Memory B cell (primary cell): ENCODE measurements at regions not wholly inside any gene's neighbourhood (a gene's known extent, or its start where the extent isn't known, plus 50 kb on each side); places are given as distances from the start of the nearest gene placed in this dataset.
"Not testable (repeated sequence)": the region's sequence is repeated elsewhere in the genome, so short reads cannot be mapped to it uniquely, and the experiment has no call there.

Experiments used
- ATAC-seq: fragments of 150-1000 bp; cut with Tn5 transposase; 2 replicates; pipeline ENCODE4 v1.10.0; 2021; ENCODE audit warnings: low read depth, mild to moderate bottlenecking, moderate library complexity
- DNase-seq, 2 donors: peaks; one replicate each; pipeline ENCODE4 v3.0.0; 2022; ENCODE audit warnings: low spot score in 2 of 2
- H3K27ac Mint-ChIP-seq: one replicate; pipeline ENCODE4 v1.8.0; 2022; ENCODE audit warnings: mild to moderate bottlenecking, moderate library complexity, mixed read lengths
- H3K27me3 Mint-ChIP-seq: one replicate; pipeline ENCODE4 v1.8.0; 2022; ENCODE audit warnings: mixed read lengths
- H3K36me3 Mint-ChIP-seq: one replicate; pipeline ENCODE4 v1.8.0; 2022; ENCODE audit warnings: mild to moderate bottlenecking, mixed read lengths
- H3K4me1 Mint-ChIP-seq: one replicate; pipeline ENCODE4 v1.8.0; 2022; ENCODE audit warnings: mixed read lengths
- H3K4me3 Mint-ChIP-seq: one replicate; pipeline ENCODE4 v1.8.0; 2022; ENCODE audit warnings: mild to moderate bottlenecking, moderate library complexity, mixed read lengths
- H3K9me3 Mint-ChIP-seq: one replicate; pipeline ENCODE4 v1.8.0; 2022; ENCODE audit warnings: mixed read lengths

GRCh38 chr18:10336749-10337350, 117.6 kb upstream of the APCDD1 start:
- peaks cover 3% of the 10 kb centered on the region for H3K36me3 Mint-ChIP-seq
- DNase-seq (no peak), ATAC-seq (no peak)
- H3K27ac Mint-ChIP-seq = no peak overlapping the region
- peaks cover 3% of the 10 kb centered on the region for H3K27me3 Mint-ChIP-seq
- H3K9me3 Mint-ChIP-seq = peaks cover 3% of the 10 kb centered on the region
- no peaks in the 10 kb centered on the region for H3K4me1 Mint-ChIP-seq
- H3K4me3 Mint-ChIP-seq = no peak overlapping the region

DNA sequence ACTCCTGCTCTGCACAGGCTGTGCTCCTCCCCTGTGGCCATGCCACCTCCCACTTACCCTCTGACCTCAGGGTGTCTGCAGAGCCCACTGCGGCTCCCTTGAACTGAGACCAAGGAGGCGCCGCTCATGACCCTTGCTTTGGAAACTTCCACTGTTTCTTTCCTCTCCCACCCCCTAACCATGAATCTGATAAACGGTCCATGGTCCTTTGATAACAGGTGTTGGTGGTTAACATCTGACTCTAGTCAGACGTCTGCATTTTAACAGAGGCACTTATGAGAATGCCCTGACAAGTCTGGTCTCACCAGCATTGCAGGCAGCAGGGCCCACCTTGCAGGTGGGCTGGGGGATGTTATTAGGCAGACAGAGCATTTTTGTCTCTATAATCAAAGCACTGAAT, 113.6 kb upstream of the APCDD1 start:
- DNase-seq (no peak), ATAC-seq (no peak)
- peaks cover 3% of the 10 kb centered on the region for H3K36me3 Mint-ChIP-seq
- no peaks in the 10 kb centered on the region for H3K4me1 Mint-ChIP-seq
- peaks cover 5% of the 10 kb centered on the region for H3K27me3 Mint-ChIP-seq
- H3K27ac Mint-ChIP-seq = no peak overlapping the region
- H3K4me3 Mint-ChIP-seq = no peak overlapping the region
- H3K9me3 Mint-ChIP-seq = peaks cover 3% of the 10 kb centered on the region

DNA sequence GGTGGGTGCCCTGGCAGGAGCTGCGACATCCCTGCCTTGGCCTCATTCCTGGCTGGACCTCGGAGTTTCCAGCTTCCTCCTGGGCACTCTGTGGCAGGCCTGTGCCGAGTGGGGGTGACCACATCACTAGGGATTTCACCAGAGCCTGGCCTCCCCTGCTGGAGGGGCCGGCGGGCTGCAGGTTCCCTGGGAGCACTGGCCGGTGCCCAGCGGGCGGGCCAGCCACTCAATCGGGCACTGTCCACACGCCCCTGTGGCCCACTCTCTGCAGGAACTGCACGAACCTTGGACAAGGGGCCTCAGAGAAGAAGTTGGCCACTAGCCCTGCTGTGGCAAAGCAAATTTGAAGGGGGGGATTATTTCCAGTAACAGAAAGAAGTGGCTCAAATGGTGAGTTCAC, 110.7 kb upstream of the APCDD1 start:
- ATAC-seq (no peak), DNase-seq (no peak)
- Mint-ChIP-seq H3K27me3 (peaks cover 6% of the 10 kb centered on the region), H3K4me3 (no peak overlapping the region), H3K4me1 (no peaks in the 10 kb centered on the region), H3K36me3 (peaks cover 3% of the 10 kb centered on the region), H3K9me3 (peaks cover 3% of the 10 kb centered on the region), H3K27ac (no peak overlapping the region)

DNA sequence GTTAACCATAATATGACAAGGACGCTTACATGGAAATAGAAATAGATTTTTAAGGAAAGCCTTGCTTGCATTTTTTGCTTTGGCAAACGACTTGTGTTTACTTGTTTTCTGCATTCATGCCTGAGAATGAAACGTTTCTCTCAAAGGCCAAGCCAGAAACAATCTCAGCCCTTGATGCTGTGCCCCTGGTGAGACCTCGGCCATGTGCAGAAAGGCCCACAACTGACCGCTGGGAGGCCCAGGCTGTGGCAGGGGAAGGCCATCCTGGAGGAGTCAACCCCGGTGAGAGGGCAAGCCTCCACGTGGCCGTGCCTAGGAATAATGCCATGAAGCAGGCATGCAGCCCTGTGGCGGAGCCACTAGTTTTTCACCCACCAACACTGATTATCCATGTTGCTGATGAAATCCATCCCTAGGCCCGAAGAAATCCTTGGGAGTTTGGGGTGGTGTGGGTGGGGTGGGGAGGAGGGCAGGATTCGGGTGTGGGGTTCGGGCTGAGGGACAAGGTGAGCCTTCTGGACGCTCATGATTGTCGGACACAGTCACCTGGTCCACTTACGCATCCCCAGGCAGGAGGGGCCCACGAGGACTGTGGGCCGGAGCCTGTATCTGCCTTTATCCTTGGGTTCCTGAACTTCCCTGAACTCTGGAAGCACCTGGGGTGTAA, 107.6 kb upstream of the APCDD1 start:
- Mint-ChIP-seq H3K4me1 (no peaks in the 10 kb centered on the region), H3K36me3 (no peaks in the 10 kb centered on the region), H3K27ac (no peak overlapping the region), H3K4me3 (no peak overlapping the region), H3K27me3 (peaks cover 6% of the 10 kb centered on the region), H3K9me3 (no peaks in the 10 kb centered on the region)
- ATAC-seq = no peak
- DNase-seq = no peak

DNA sequence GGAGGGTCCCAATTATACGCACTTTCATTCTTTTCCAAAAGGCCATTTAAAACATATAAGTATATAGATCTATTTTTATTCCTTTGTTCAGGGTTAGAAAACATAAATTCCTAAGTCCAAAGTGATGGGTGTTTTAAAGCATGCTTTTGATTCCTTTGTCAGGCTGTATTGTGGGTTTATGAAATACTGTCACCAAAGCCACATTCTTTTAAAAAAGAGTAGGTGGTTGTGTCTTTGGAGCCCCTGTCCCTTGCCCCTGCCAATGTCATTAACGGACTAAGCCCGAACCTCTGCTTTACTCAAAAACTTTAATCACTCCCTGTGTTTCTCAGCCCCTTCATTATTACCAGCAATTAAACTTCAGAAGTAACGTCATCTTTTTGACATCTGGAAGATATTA, 104.9 kb upstream of the APCDD1 start:
- no peak for ATAC-seq
- H3K4me3 Mint-ChIP-seq = no peak overlapping the region
- no peak overlapping the region for H3K27ac Mint-ChIP-seq
- no peaks in the 10 kb centered on the region for H3K4me1 Mint-ChIP-seq
- H3K9me3 Mint-ChIP-seq = no peaks in the 10 kb centered on the region
- peaks cover 1% of the 10 kb centered on the region for H3K27me3 Mint-ChIP-seq
- no peaks in the 10 kb centered on the region for H3K36me3 Mint-ChIP-seq
- DNase-seq = no peak

GRCh38 chr18:10350661-10351060, 103.8 kb upstream of the APCDD1 start:
- Mint-ChIP-seq H3K36me3 (no peaks in the 10 kb centered on the region), H3K27ac (no peak overlapping the region), H3K9me3 (no peaks in the 10 kb centered on the region), H3K4me1 (no peaks in the 10 kb centered on the region), H3K27me3 (peaks cover 1% of the 10 kb centered on the region), H3K4me3 (no peak overlapping the region)
- DNase-seq (no peak), ATAC-seq (no peak)

GRCh38 chr18:10351219-10351818, 103.1 kb upstream of the APCDD1 start:
- Mint-ChIP-seq H3K27ac (no peak overlapping the region), H3K4me1 (no peaks in the 10 kb centered on the region), H3K4me3 (no peak overlapping the region), H3K36me3 (no peaks in the 10 kb centered on the region), H3K27me3 (peaks cover 1% of the 10 kb centered on the region), H3K9me3 (peaks cover 4% of the 10 kb centered on the region)
- no peak for DNase-seq
- ATAC-seq = no peak

DNA sequence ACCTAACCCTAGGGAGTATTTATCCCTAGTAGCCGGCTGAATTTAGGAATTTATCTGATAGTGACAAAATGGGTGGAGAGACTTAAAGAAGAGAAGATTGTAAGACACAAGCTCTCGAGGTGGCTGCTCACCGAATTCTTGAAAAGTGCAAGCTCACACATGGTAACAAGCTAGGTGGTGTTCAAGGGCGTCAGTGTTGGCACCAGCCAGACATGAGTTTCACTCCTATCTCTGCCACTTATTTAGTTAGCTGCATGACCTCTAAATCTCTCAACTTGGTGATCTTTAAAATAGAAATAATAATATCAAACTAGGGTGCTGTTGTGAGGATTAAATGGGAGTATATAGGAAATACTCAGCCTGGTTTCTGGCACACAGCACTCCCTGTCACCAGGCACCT, 102.6 kb upstream of the APCDD1 start:
- H3K4me3 Mint-ChIP-seq = no peak overlapping the region
- no peak overlapping the region for H3K27ac Mint-ChIP-seq
- no peaks in the 10 kb centered on the region for H3K36me3 Mint-ChIP-seq
- DNase-seq (no peak), ATAC-seq (no peak)
- peaks cover 7% of the 10 kb centered on the region for H3K9me3 Mint-ChIP-seq
- peaks cover 1% of the 10 kb centered on the region for H3K27me3 Mint-ChIP-seq
- H3K4me1 Mint-ChIP-seq = no peaks in the 10 kb centered on the region

- ATAC-seq (no peak), DNase-seq (no peak)
- Mint-ChIP-seq H3K4me3 (no peak overlapping the region), H3K27me3 (no peaks in the 10 kb centered on the region), H3K36me3 (no peaks in the 10 kb centered on the region), H3K4me1 (no peaks in the 10 kb centered on the region), H3K9me3 (peaks cover 12% of the 10 kb centered on the region), H3K27ac (no peak overlapping the region)
Observed at GRCh38 chr18:10352671-10353070, 101.8 kb upstream of the APCDD1 start.

GRCh38 chr18:10353791-10354190, 100.6 kb upstream of the APCDD1 start:
- Mint-ChIP-seq H3K27me3 (no peaks in the 10 kb centered on the region), H3K9me3 (peaks cover 13% of the 10 kb centered on the region), H3K4me1 (no peaks in the 10 kb centered on the region), H3K27ac (no peak overlapping the region), H3K4me3 (no peak overlapping the region), H3K36me3 (no peaks in the 10 kb centered on the region)
- no peak for ATAC-seq
- no peak for DNase-seq

DNA sequence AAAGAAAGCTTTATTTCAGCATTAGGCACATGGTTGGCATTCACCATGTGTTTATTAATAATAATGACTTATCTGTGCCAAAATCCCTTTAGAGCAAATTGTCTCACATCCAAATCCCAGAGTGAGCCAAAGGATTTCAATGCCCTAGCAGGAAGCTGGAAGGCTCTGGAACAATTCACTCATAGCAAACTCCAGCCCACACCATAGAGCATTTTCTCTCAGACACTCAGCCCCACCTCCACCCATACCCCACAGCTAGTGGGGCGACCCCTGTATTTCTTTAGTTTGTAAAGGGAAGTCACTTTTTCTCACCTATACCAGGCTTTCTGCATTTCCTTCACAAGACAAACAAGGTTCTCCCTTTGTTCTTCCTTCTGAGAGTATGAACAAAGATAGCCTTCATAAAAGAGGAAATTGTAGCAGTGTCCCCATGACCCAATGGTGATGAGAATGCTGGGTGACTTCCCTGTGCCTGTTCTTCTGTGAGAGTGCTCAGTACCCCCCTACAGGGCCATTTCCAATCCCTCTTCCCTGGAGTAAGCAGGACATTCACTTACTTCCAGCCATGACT, 100.1 kb upstream of the APCDD1 start:
- no peak for DNase-seq
- no peak for ATAC-seq
- Mint-ChIP-seq H3K27ac (no peak overlapping the region), H3K4me3 (no peak overlapping the region), H3K9me3 (peaks cover 13% of the 10 kb centered on the region), H3K27me3 (no peaks in the 10 kb centered on the region), H3K36me3 (no peaks in the 10 kb centered on the region), H3K4me1 (no peaks in the 10 kb centered on the region)

- DNase-seq (no peak), ATAC-seq (no peak)
- Mint-ChIP-seq H3K27me3 (no peaks in the 10 kb centered on the region), H3K4me1 (no peaks in the 10 kb centered on the region), H3K9me3 (peaks cover 13% of the 10 kb centered on the region), H3K36me3 (no peaks in the 10 kb centered on the region), H3K27ac (no peak overlapping the region), H3K4me3 (no peak overlapping the region)
Observed at GRCh38 chr18:10354890-10355289, 99.5 kb upstream of the APCDD1 start.

- peaks cover 13% of the 10 kb centered on the region for H3K9me3 Mint-ChIP-seq
- not testable (repeated sequence) for H3K4me1 Mint-ChIP-seq, H3K27ac Mint-ChIP-seq, H3K27me3 Mint-ChIP-seq, H3K4me3 Mint-ChIP-seq, DNase-seq, H3K36me3 Mint-ChIP-seq, ATAC-seq
Observed at GRCh38 chr18:10356999-10357398, 97.4 kb upstream of the APCDD1 start.

- ATAC-seq (no peak), DNase-seq (no peak)
- H3K4me3 Mint-ChIP-seq = no peak overlapping the region
- H3K27ac Mint-ChIP-seq = no peak overlapping the region
- H3K27me3 Mint-ChIP-seq = peaks cover under 1% of the 10 kb centered on the region
- peaks cover 18% of the 10 kb centered on the region for H3K9me3 Mint-ChIP-seq
- H3K4me1 Mint-ChIP-seq = no peaks in the 10 kb centered on the region
- peaks cover 2% of the 10 kb centered on the region for H3K36me3 Mint-ChIP-seq
Observed at GRCh38 chr18:10361660-10362059, 92.8 kb upstream of the APCDD1 start.
